GM23338 (cell line): ENCODE measurements at regions not wholly inside any gene's neighbourhood (a gene's known extent, or its start where the extent isn't known, plus 50 kb on each side); places are given as distances from the start of the nearest gene placed in this dataset.

Source experiments
- CREB1 ChIP-seq: fragments of 250-450 bp; sonication (Bioruptor Pico); IDR thresholded peaks from 2 replicates; pipeline ENCODE4 v1.5.0; 2020; ENCODE audit warnings: low read depth, mild to moderate bottlenecking, moderate library complexity
- EZH2 ChIP-seq: fragments of 200-600 bp; sonication (generic); IDR thresholded peaks from one replicate; pipeline ENCODE4 v1.8.0; 2017; ENCODE audit warnings: antibody characterized with exemption, mild to moderate bottlenecking, low read depth; ENCODE audit not compliant: unreplicated experiment
- EZH2phosphoT487 ChIP-seq: fragments of 200-600 bp; sonication (generic); IDR thresholded peaks from one replicate; pipeline ENCODE4 v1.8.1; 2018; ENCODE audit warnings: antibody characterized with exemption; ENCODE audit not compliant: unreplicated experiment
- NANOG ChIP-seq: IDR thresholded peaks from 2 replicates; pipeline ENCODE4 v1.6.1; 2016; ENCODE audit warnings: antibody characterized with exemption, borderline replicate concordance
- STAT1 ChIP-seq: IDR thresholded peaks from one replicate; pipeline ENCODE4 v1.6.1; 2016; ENCODE audit warnings: antibody characterized with exemption; ENCODE audit not compliant: unreplicated experiment
- ZNF331 ChIP-seq: fragments of 250-450 bp; sonication (Bioruptor Pico); IDR thresholded peaks from 2 replicates; pipeline ENCODE4 v1.5.0; 2020; ENCODE audit warnings: low read depth, mild to moderate bottlenecking, moderate library complexity
- TF ChIP-seq, protein P1 (sequence below): fragments of 250-450 bp; sonication (Bioruptor Pico); IDR thresholded peaks from 2 replicates; pipeline ENCODE4 v1.5.0; 2020; ENCODE audit warnings: mild to moderate bottlenecking, moderate library complexity
- TF ChIP-seq, protein P2 (sequence below): IDR thresholded peaks from one replicate; pipeline ENCODE4 v1.6.1; 2018; ENCODE audit warnings: antibody characterized with exemption; ENCODE audit not compliant: unreplicated experiment
- TF ChIP-seq, protein P3 (sequence below): IDR thresholded peaks from 2 replicates; pipeline ENCODE4 v1.6.1; 2016; ENCODE audit warnings: antibody characterized with exemption

- TF ChIP-seq, protein P1, sequence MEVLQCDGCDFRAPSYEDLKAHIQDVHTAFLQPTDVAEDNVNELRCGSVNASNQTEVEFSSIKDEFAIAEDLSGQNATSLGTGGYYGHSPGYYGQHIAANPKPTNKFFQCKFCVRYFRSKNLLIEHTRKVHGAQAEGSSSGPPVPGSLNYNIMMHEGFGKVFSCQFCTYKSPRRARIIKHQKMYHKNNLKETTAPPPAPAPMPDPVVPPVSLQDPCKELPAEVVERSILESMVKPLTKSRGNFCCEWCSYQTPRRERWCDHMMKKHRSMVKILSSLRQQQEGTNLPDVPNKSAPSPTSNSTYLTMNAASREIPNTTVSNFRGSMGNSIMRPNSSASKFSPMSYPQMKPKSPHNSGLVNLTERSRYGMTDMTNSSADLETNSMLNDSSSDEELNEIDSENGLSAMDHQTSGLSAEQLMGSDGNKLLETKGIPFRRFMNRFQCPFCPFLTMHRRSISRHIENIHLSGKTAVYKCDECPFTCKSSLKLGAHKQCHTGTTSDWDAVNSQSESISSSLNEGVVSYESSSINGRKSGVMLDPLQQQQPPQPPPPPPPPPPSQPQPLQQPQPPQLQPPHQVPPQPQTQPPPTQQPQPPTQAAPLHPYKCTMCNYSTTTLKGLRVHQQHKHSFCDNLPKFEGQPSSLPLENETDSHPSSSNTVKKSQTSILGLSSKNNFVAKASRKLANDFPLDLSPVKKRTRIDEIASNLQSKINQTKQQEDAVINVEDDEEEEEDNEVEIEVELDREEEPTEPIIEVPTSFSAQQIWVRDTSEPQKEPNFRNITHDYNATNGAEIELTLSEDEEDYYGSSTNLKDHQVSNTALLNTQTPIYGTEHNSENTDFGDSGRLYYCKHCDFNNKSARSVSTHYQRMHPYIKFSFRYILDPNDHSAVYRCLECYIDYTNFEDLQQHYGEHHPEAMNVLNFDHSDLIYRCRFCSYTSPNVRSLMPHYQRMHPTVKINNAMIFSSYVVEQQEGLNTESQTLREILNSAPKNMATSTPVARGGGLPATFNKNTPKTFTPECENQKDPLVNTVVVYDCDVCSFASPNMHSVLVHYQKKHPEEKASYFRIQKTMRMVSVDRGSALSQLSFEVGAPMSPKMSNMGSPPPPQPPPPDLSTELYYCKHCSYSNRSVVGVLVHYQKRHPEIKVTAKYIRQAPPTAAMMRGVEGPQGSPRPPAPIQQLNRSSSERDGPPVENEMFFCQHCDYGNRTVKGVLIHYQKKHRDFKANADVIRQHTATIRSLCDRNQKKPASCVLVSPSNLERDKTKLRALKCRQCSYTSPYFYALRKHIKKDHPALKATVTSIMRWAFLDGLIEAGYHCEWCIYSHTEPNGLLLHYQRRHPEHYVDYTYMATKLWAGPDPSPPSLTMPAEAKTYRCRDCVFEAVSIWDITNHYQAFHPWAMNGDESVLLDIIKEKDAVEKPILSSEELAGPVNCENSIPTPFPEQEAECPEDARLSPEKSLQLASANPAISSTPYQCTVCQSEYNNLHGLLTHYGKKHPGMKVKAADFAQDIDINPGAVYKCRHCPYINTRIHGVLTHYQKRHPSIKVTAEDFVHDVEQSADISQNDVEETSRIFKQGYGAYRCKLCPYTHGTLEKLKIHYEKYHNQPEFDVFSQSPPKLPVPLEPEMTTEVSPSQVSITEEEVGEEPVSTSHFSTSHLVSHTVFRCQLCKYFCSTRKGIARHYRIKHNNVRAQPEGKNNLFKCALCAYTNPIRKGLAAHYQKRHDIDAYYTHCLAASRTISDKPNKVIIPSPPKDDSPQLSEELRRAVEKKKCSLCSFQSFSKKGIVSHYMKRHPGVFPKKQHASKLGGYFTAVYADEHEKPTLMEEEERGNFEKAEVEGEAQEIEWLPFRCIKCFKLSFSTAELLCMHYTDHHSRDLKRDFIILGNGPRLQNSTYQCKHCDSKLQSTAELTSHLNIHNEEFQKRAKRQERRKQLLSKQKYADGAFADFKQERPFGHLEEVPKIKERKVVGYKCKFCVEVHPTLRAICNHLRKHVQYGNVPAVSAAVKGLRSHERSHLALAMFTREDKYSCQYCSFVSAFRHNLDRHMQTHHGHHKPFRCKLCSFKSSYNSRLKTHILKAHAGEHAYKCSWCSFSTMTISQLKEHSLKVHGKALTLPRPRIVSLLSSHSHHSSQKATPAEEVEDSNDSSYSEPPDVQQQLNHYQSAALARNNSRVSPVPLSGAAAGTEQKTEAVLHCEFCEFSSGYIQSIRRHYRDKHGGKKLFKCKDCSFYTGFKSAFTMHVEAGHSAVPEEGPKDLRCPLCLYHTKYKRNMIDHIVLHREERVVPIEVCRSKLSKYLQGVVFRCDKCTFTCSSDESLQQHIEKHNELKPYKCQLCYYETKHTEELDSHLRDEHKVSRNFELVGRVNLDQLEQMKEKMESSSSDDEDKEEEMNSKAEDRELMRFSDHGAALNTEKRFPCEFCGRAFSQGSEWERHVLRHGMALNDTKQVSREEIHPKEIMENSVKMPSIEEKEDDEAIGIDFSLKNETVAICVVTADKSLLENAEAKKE: no peak
- TF ChIP-seq, protein P2, sequence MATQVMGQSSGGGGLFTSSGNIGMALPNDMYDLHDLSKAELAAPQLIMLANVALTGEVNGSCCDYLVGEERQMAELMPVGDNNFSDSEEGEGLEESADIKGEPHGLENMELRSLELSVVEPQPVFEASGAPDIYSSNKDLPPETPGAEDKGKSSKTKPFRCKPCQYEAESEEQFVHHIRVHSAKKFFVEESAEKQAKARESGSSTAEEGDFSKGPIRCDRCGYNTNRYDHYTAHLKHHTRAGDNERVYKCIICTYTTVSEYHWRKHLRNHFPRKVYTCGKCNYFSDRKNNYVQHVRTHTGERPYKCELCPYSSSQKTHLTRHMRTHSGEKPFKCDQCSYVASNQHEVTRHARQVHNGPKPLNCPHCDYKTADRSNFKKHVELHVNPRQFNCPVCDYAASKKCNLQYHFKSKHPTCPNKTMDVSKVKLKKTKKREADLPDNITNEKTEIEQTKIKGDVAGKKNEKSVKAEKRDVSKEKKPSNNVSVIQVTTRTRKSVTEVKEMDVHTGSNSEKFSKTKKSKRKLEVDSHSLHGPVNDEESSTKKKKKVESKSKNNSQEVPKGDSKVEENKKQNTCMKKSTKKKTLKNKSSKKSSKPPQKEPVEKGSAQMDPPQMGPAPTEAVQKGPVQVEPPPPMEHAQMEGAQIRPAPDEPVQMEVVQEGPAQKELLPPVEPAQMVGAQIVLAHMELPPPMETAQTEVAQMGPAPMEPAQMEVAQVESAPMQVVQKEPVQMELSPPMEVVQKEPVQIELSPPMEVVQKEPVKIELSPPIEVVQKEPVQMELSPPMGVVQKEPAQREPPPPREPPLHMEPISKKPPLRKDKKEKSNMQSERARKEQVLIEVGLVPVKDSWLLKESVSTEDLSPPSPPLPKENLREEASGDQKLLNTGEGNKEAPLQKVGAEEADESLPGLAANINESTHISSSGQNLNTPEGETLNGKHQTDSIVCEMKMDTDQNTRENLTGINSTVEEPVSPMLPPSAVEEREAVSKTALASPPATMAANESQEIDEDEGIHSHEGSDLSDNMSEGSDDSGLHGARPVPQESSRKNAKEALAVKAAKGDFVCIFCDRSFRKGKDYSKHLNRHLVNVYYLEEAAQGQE: no peak
- TF ChIP-seq, protein P3, sequence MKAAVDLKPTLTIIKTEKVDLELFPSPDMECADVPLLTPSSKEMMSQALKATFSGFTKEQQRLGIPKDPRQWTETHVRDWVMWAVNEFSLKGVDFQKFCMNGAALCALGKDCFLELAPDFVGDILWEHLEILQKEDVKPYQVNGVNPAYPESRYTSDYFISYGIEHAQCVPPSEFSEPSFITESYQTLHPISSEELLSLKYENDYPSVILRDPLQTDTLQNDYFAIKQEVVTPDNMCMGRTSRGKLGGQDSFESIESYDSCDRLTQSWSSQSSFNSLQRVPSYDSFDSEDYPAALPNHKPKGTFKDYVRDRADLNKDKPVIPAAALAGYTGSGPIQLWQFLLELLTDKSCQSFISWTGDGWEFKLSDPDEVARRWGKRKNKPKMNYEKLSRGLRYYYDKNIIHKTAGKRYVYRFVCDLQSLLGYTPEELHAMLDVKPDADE: no peak
- TF ChIP-seq EZH2 (no peak), ZNF331 (no peak), NANOG (no peak), EZH2phosphoT487 (no peak), STAT1 (no peak), CREB1 (CRISPR knock-in tag) (no peak)
Observed at GRCh38 chr1:78284354-78284753, 206.4 kb upstream of the PTGFR start (continued).
